22Rv1 (cell line): ENCODE measurements at regions not wholly inside any gene's neighbourhood (a gene's known extent, or its start where the extent isn't known, plus 50 kb on each side); places are given as distances from the start of the nearest gene placed in this dataset.

Experiments
- CTCF ChIP-seq: fragments of 450-650 bp; IDR thresholded peaks from 2 replicates; pipeline ENCODE4 v1.5.1; 2017; ENCODE audit warnings: mild to moderate bottlenecking
- ZFX ChIP-seq: fragments of 450-650 bp; IDR thresholded peaks from 2 replicates; pipeline ENCODE4 v1.6.1; 2017; ENCODE audit warnings: antibody characterized with exemption, borderline replicate concordance

GRCh38 chr6:1470040-1470439 lies 80.7 kb downstream of the FOXF2 start:
- no peak for TF ChIP-seq CTCF
- no peak for TF ChIP-seq ZFX
